HCT116 (cell line): ENCODE measurements at regions not wholly inside any gene's neighbourhood (a gene's known extent, or its start where the extent isn't known, plus 50 kb on each side); places are given as distances from the start of the nearest gene placed in this dataset.

Source experiments
- ATAC-seq: fragments of 200-7000 bp; cut with Tn5 transposase; 2 replicates; pipeline ENCODE4 v1.9.1; 2020; ENCODE audit warnings: mild to moderate bottlenecking, moderate library complexity
- BruUV-seq: library from RNA; stranded (reverse); fragments of 400-500 nt; replicated peaks from 2 replicates; lab custom pipeline; 2021; lab: Mats Ljungman, UMichigan
- CTCF ChIA-PET: fragments of 300-600 bp; sonication (Branson Sonifier 250); formaldehyde crosslinking; loops from one replicate; lab custom pipeline; 2021; ENCODE audit warnings: antibody characterized with exemption; lab: Charles Lee
- POLR2A ChIA-PET: fragments of 300-600, 350-600 bp; sonication (Branson Sonifier 250); formaldehyde crosslinking; loops from one replicate; lab custom pipeline; 2021; ENCODE audit warnings: antibody characterized with exemption; lab: Charles Lee
- RAD21 ChIA-PET, 2 experiments: fragments of 300-600 bp; sonication (Branson Sonifier 250); formaldehyde crosslinking; loops; one replicate each; lab custom pipeline; 2023; ENCODE audit warnings: low total read pairs in 2 of 2; ENCODE audit not compliant: uncharacterized antibody in 2 of 2, unreplicated experiment in 2 of 2, low non-redundant PET in 1 of 2; lab: Charles Lee
- DNase-seq: peaks from one replicate; pipeline ENCODE4 v3.0.0-alpha.2; 2010; ENCODE audit warnings: low read depth, low spot score
- H2AFZ ChIP-seq: fragments of 200-600 bp; shearing (Covaris generic), sonication (generic); 2 replicates; pipeline ENCODE4 v1.6.1; 2017; ENCODE audit warnings: low read depth, mixed run types, mixed read lengths, antibody characterized with exemption, low read length; ENCODE audit not compliant: poor library complexity, severe bottlenecking
- H3K27ac ChIP-seq: 2 replicates; pipeline ENCODE4 v1.5.1; 2012; ENCODE audit warnings: low read depth, low read length
- H3K27me3 ChIP-seq: fragments of 200-600 bp; sonication (generic); 2 replicates; pipeline ENCODE4 v1.6.1; 2016; ENCODE audit warnings: mixed run types, low read length, mixed read lengths; ENCODE audit not compliant: insufficient read depth
- H3K36me3 ChIP-seq, 2 experiments: fragments of 200-500 bp in 1 of 2; fragments of 200-600 bp in 1 of 2; sonication (Bioruptor generic) in 1 of 2; sonication (generic) in 1 of 2; 2 replicates each; pipeline versions ENCODE4 v1.5.1 to v1.6.1; 2014 to 2016; ENCODE audit warnings: low read length in 2 of 2, inconsistent platforms in 1 of 2, mixed read lengths in 1 of 2, mixed run types in 1 of 2; ENCODE audit not compliant: insufficient read depth in 2 of 2, control insufficient read depth in 1 of 2
- H3K4me1 ChIP-seq, 2 experiments: fragments of 200-600 bp in 1 of 2; sonication (generic) in 1 of 2; 2 replicates each; pipeline versions ENCODE4 v1.5.1 to v1.6.1; 2012 to 2017; ENCODE audit warnings: low read length in 2 of 2, inconsistent platforms in 1 of 2, mild to moderate bottlenecking in 1 of 2, mixed read lengths in 1 of 2, mixed run types in 1 of 2, moderate library complexity in 1 of 2; ENCODE audit not compliant: insufficient read depth in 2 of 2, control insufficient read depth in 1 of 2
- H3K4me2 ChIP-seq: fragments of 200-600 bp; sonication (generic); 2 replicates; pipeline ENCODE4 v1.6.1; 2017; ENCODE audit warnings: mixed run types, low read length, mixed read lengths
- H3K4me3 ChIP-seq, 2 experiments: fragments of 200-600 bp in 1 of 2; sonication (generic) in 1 of 2; replicated peaks in 1 of 2; 2 replicates each; pipeline ENCODE4 v1.5.1; 2011 to 2016; ENCODE audit warnings: low read length in 2 of 2, control low read depth in 1 of 2, low read depth in 1 of 2, mild to moderate bottlenecking in 1 of 2, mixed read lengths in 1 of 2, mixed run types in 1 of 2
- H3K79me2 ChIP-seq: fragments of 200-600 bp; sonication (generic); 2 replicates; pipeline ENCODE4 v1.6.1; 2017; ENCODE audit warnings: mild to moderate bottlenecking, mixed run types, low read length, moderate library complexity, mixed read lengths; ENCODE audit not compliant: insufficient read depth
- H3K9ac ChIP-seq: fragments of 200-600 bp; sonication (generic); 2 replicates; pipeline ENCODE4 v1.6.1; 2016; ENCODE audit warnings: low read length, mixed read lengths
- H3K9me2 ChIP-seq: fragments of 200-600 bp; sonication (generic), shearing (Covaris generic); 2 replicates; pipeline ENCODE4 v1.6.1; 2017; ENCODE audit warnings: mixed run types, mild to moderate bottlenecking, moderate library complexity; ENCODE audit not compliant: insufficient read depth
- H3K9me3 ChIP-seq, 2 experiments: fragments of 200-500 bp in 1 of 2; fragments of 200-600 bp in 1 of 2; sonication (Bioruptor generic) in 1 of 2; sonication (generic) in 1 of 2; 2 replicates each; pipeline ENCODE4 v1.6.1; 2014 to 2017; ENCODE audit warnings: low read length in 2 of 2, mixed read lengths in 2 of 2, inconsistent platforms in 1 of 2, low read depth in 1 of 2, mild to moderate bottlenecking in 1 of 2, mixed run types in 1 of 2, moderate library complexity in 1 of 2; ENCODE audit not compliant: control insufficient read depth in 1 of 2, insufficient read depth in 1 of 2
- H4K20me1 ChIP-seq: fragments of 200-600 bp; sonication (generic), shearing (Covaris generic); 2 replicates; pipeline ENCODE4 v1.6.1; 2017; ENCODE audit warnings: mixed run types, mild to moderate bottlenecking, moderate library complexity; ENCODE audit not compliant: insufficient read depth
- CBX3 ChIP-seq: IDR thresholded peaks from 2 replicates; pipeline ENCODE4 v1.6.1; 2012; ENCODE audit warnings: low read depth
- CEBPB ChIP-seq: IDR thresholded peaks from 2 replicates; pipeline ENCODE4 v1.6.1; 2012; ENCODE audit warnings: low read depth
- CTCF ChIP-seq, 3 experiments: fragments of 200-600 bp in 1 of 3; sonication (generic) in 1 of 3; IDR thresholded peaks in 2 of 3; conservative IDR thresholded peaks in 1 of 3; 2 replicates each; pipeline ENCODE4 v1.5.1; 2012 to 2017; ENCODE audit warnings: low read depth in 2 of 3, low read length in 2 of 3, antibody characterized with exemption in 1 of 3, borderline replicate concordance in 1 of 3, control low read depth in 1 of 3, mild to moderate bottlenecking in 1 of 3, mixed read lengths in 1 of 3, mixed run types in 1 of 3, moderate library complexity in 1 of 3; ENCODE audit not compliant: insufficient read depth in 1 of 3
- EGR1 ChIP-seq: IDR thresholded peaks from 2 replicates; pipeline ENCODE4 v1.6.1; 2012; ENCODE audit warnings: low read depth
- ELF1 ChIP-seq: IDR thresholded peaks from 2 replicates; pipeline ENCODE4 v1.6.1; 2012; ENCODE audit warnings: low read depth, borderline replicate concordance
- EZH2 ChIP-seq: fragments of 200-600 bp; sonication (generic); IDR thresholded peaks from 2 replicates; pipeline ENCODE4 v1.6.1; 2017; ENCODE audit warnings: antibody characterized with exemption, mixed run types
- EZH2phosphoT487 ChIP-seq: fragments of 200-600 bp; IDR thresholded peaks from 2 replicates; pipeline ENCODE4 v1.6.1; 2018; ENCODE audit warnings: antibody characterized with exemption, borderline replicate concordance
- JUND ChIP-seq: IDR thresholded peaks from 2 replicates; pipeline ENCODE4 v1.6.1; 2012
- MAX ChIP-seq: IDR thresholded peaks from 2 replicates; pipeline ENCODE4 v1.6.1; 2012
- POLR2A ChIP-seq: IDR thresholded peaks from 2 replicates; pipeline ENCODE4 v1.7.0; 2011; ENCODE audit warnings: borderline replicate concordance; ENCODE audit not compliant: insufficient read depth, insufficient read length; ENCODE audit errors: extremely low read depth
- POLR2AphosphoS5 ChIP-seq: IDR thresholded peaks from 2 replicates; pipeline ENCODE4 v1.6.1; 2011; ENCODE audit warnings: mild to moderate bottlenecking, low read depth, low read length, moderate library complexity
- RAD21 ChIP-seq: IDR thresholded peaks from 2 replicates; pipeline ENCODE4 v1.6.1; 2012; ENCODE audit warnings: low read depth, mild to moderate bottlenecking
- REST ChIP-seq: IDR thresholded peaks from 2 replicates; pipeline ENCODE4 v1.6.1; 2012; ENCODE audit warnings: low read depth
- SIN3A ChIP-seq: IDR thresholded peaks from 2 replicates; pipeline ENCODE4 v1.6.1; 2012; ENCODE audit warnings: low read depth
- SRF ChIP-seq: IDR thresholded peaks from 2 replicates; pipeline ENCODE4 v1.6.1; 2012; ENCODE audit warnings: low read depth
- TCF7L2 ChIP-seq: IDR thresholded peaks from 2 replicates; pipeline ENCODE4 v1.7.0; 2011; ENCODE audit warnings: borderline replicate concordance, inconsistent platforms; ENCODE audit not compliant: insufficient read depth, insufficient read length; ENCODE audit errors: extremely low read depth
- YY1 ChIP-seq: IDR thresholded peaks from 2 replicates; pipeline ENCODE4 v1.6.1; 2011; ENCODE audit warnings: low read length, low read depth, moderate library complexity, mild to moderate bottlenecking; ENCODE audit not compliant: insufficient replicate concordance; ENCODE audit errors: extremely low read depth
- ZBTB33 ChIP-seq: IDR thresholded peaks from 2 replicates; pipeline ENCODE4 v1.6.1; 2011; ENCODE audit warnings: mild to moderate bottlenecking, low read length, moderate library complexity; ENCODE audit not compliant: insufficient replicate concordance; ENCODE audit errors: extremely low read depth
- ZFX ChIP-seq: fragments of 450-650 bp; IDR thresholded peaks from 2 replicates; pipeline ENCODE4 v1.6.1; 2017
- ZNF274 ChIP-seq: fragments of 200-500 bp; sonication (Bioruptor generic); IDR thresholded peaks from 2 replicates; pipeline ENCODE4 v1.6.1; 2014; ENCODE audit warnings: mild to moderate bottlenecking, low read depth, low read length, inconsistent platforms
- intact Hi-C: fragments of 100-400 bp; cut with micrococcal nuclease; formaldehyde crosslinking; loops from 2 replicates; pipeline ENCODE4 v1.10.0; 2022

- intact Hi-C loops = no loop called here
- Histone ChIP-seq H3K9ac (no peak overlapping the region), H3K4me3 (no peak overlapping the region)
- no peak for TF ChIP-seq TCF7L2
- TF ChIP-seq MAX = no peak
- TF ChIP-seq CTCF (IDR thresholded peaks at IDR 0.05 in 2 of 3, conservative IDR thresholded peaks at IDR 0.05 in 1 of 3; ENCODE audit: borderline replicate concordance in 1 of 3, insufficient read depth in 1 of 3, low read depth in 2 of 3, low read length in 2 of 3) = no peak
- TF ChIP-seq REST = no peak
- no peak for TF ChIP-seq ELF1
- no peak for TF ChIP-seq YY1
- TF ChIP-seq CEBPB = no peak
- TF ChIP-seq SRF = no peak
- TF ChIP-seq POLR2A = no peak
- TF ChIP-seq EGR1 = no peak
- no peak for TF ChIP-seq CBX3
- no peak for TF ChIP-seq EZH2phosphoT487
- no peak for TF ChIP-seq ZFX
- no peak for TF ChIP-seq EZH2
- TF ChIP-seq RAD21 = no peak
- TF ChIP-seq POLR2AphosphoS5 = no peak
- TF ChIP-seq ZBTB33 = no peak
- TF ChIP-seq JUND = no peak
- TF ChIP-seq SIN3A = no peak
- no peak for TF ChIP-seq ZNF274
- TF ChIP-seq, all 23 proteins: peak for 0
- H2AFZ ChIP-seq = no peak overlapping the region
- H3K9me3 ChIP-seq = no peaks in the 10 kb centered on the region
- H3K4me1 ChIP-seq = peaks cover 0 to 10% of the 10 kb centered on the region in 2 experiments; a peak in 2 of 4 replicates
- no peak overlapping the region for H3K27ac ChIP-seq
- no peaks in the 10 kb centered on the region for H3K27me3 ChIP-seq
- DNase-seq = no peak
- BruUV-seq = no TSS peak
- RAD21 ChIA-PET = no interaction called here
- H3K9me2 ChIP-seq = no peaks in the 10 kb centered on the region
- POLR2A ChIA-PET = no interaction called here
- H4K20me1 ChIP-seq = no peaks in the 10 kb centered on the region
- no peaks in the 10 kb centered on the region for H3K79me2 ChIP-seq
- ATAC-seq = no peak
- CTCF ChIA-PET = no interaction called here
- no peaks in the 10 kb centered on the region for H3K36me3 ChIP-seq
- no peak overlapping the region for H3K4me2 ChIP-seq
These were observed 1535.8 kb upstream of the PCDH10 start for GRCh38 chr4:131613086-131613823.
